PC-3 (cell line): ENCODE measurements at regions not wholly inside any gene's neighbourhood (a gene's known extent, or its start where the extent isn't known, plus 50 kb on each side); places are given as distances from the start of the nearest gene placed in this dataset.

Experiments
- ATAC-seq: fragments of 200-7000 bp; cut with Tn5 transposase; 2 replicates; pipeline ENCODE4 v1.9.1; 2020; ENCODE audit warnings: mild to moderate bottlenecking, moderate library complexity
- BruUV-seq: library from RNA; stranded (reverse); fragments of 400-500 nt; replicated peaks from 2 replicates; lab custom pipeline; 2021; lab: Mats Ljungman, UMichigan
- CTCF ChIA-PET: fragments of 300-600 bp; sonication (Branson Sonifier 250); formaldehyde crosslinking; loops from one replicate; lab custom pipeline; 2022; ENCODE audit warnings: antibody characterized with exemption; lab: Charles Lee
- POLR2A ChIA-PET: fragments of 300-600 bp; sonication (Branson Sonifier 250); formaldehyde crosslinking; loops from one replicate; lab custom pipeline; 2022; ENCODE audit warnings: antibody characterized with exemption; ENCODE audit not compliant: unreplicated experiment; lab: Charles Lee
- DNase-seq: peaks from one replicate; pipeline ENCODE4 v3.0.0-alpha.2; 2015
- H2AFZ ChIP-seq: fragments of 300-600 bp; sonication (generic); 2 replicates; pipeline ENCODE4 v1.6.0; 2016; ENCODE audit warnings: antibody characterized with exemption, low read length
- H3F3A ChIP-seq: fragments of 300-600 bp; sonication (generic); one replicate; pipeline ENCODE4 v1.6.0; 2017; ENCODE audit warnings: antibody characterized with exemption, low read length, control low read depth, mild to moderate bottlenecking; ENCODE audit not compliant: unreplicated experiment
- H3K27ac ChIP-seq: fragments of 300-600 bp; sonication (generic); 2 replicates; pipeline ENCODE4 v1.5.1; 2016; ENCODE audit warnings: mild to moderate bottlenecking, low read length
- H3K27me3 ChIP-seq: fragments of 300-600 bp; sonication (generic); 2 replicates; pipeline ENCODE4 v1.6.1; 2016; ENCODE audit warnings: low read length, mixed read lengths
- H3K36me3 ChIP-seq: fragments of 300-600 bp; sonication (generic); 2 replicates; pipeline ENCODE4 v1.6.1; 2016; ENCODE audit warnings: low read depth, mixed run types, low read length, mixed read lengths
- H3K4me1 ChIP-seq: fragments of 300-600 bp; sonication (generic); 2 replicates; pipeline ENCODE4 v1.5.1; 2016; ENCODE audit warnings: low read length; ENCODE audit not compliant: insufficient read depth
- H3K4me2 ChIP-seq: fragments of 300-600 bp; sonication (generic); 2 replicates; pipeline ENCODE4 v1.6.0; 2016; ENCODE audit warnings: low read length
- H3K4me3 ChIP-seq: fragments of 300-600 bp; sonication (generic); 2 replicates; pipeline ENCODE4 v1.5.1; 2016; ENCODE audit warnings: mild to moderate bottlenecking, low read length, mixed read lengths
- H3K79me2 ChIP-seq: fragments of 300-600 bp; sonication (generic); 2 replicates; pipeline ENCODE4 v1.6.1; 2017; ENCODE audit warnings: low read length, mixed read lengths
- H3K9ac ChIP-seq: fragments of 300-600 bp; sonication (generic); 2 replicates; pipeline ENCODE4 v1.6.0; 2016; ENCODE audit warnings: mild to moderate bottlenecking, low read length
- H3K9me2 ChIP-seq: fragments of 300-600 bp; sonication (generic); replicated peaks from 2 replicates; pipeline ENCODE4 v1.6.1; 2016; ENCODE audit warnings: mixed run types, low read length, mixed read lengths
- H3K9me3 ChIP-seq: fragments of 300-600 bp; sonication (generic); 2 replicates; pipeline ENCODE4 v1.6.1; 2016; ENCODE audit warnings: low read length, mixed read lengths
- H4K20me1 ChIP-seq: fragments of 300-600 bp; sonication (generic); 2 replicates; pipeline ENCODE4 v1.6.1; 2016; ENCODE audit warnings: low read length, mixed read lengths
- EZH2 ChIP-seq: fragments of 300-600 bp; sonication (generic); IDR thresholded peaks from one replicate; pipeline ENCODE4 v1.6.1; 2017; ENCODE audit warnings: antibody characterized with exemption, mild to moderate bottlenecking, low read length; ENCODE audit not compliant: unreplicated experiment
- EZH2phosphoT487 ChIP-seq: fragments of 300-600 bp; sonication (generic); IDR thresholded peaks from 2 replicates; pipeline ENCODE4 v1.6.1; 2018; ENCODE audit warnings: mild to moderate bottlenecking, antibody characterized with exemption, low read length, borderline replicate concordance
- intact Hi-C: fragments of 100-400 bp; cut with micrococcal nuclease; formaldehyde crosslinking; loops from 2 replicates; pipeline ENCODE4 v1.9.0; 2023
- TF ChIP-seq, protein P1 (sequence below): fragments of 300-600 bp; sonication (generic); conservative IDR thresholded peaks from 2 replicates; pipeline ENCODE4 v1.5.1; 2017; ENCODE audit warnings: antibody characterized with exemption, low read depth, mild to moderate bottlenecking, low read length

DNA sequence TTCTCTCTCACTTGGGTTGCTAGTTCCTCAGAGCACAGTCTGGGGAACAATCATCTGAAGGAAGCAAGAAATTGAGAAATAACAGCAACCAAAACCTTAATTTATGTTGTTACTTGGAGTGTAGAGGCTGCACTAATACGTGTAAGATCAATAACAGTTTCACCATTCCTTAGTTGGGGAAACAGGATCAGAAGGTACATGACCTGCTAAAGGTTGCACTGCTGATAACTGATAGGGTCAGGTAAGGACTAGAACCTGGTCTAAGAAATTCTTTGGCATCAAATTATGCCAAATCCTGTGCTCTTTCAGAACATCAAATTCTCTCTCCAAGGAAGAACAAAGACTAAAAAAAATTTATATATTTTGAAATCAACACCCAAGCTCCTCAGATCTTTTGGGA, 278.6 kb upstream of the C9orf72 start:
- no peak for DNase-seq
- Histone ChIP-seq H3K79me2 (no peaks in the 10 kb centered on the region), H3K27me3 (peaks cover 53% of the 10 kb centered on the region), H3K36me3 (no peaks in the 10 kb centered on the region), H3K4me2 (no peak overlapping the region), H4K20me1 (no peaks in the 10 kb centered on the region), H3K27ac (no peak overlapping the region), H3K9me2 (no peaks in the 10 kb centered on the region), H3K4me1 (no peaks in the 10 kb centered on the region), H3K4me3 (no peak overlapping the region), H3K9ac (no peak overlapping the region), H2AFZ (no peak overlapping the region), H3F3A (no peaks in the 10 kb centered on the region), H3K9me3 (no peaks in the 10 kb centered on the region)
- intact Hi-C loops: no loop called here
- TF ChIP-seq, protein P1, sequence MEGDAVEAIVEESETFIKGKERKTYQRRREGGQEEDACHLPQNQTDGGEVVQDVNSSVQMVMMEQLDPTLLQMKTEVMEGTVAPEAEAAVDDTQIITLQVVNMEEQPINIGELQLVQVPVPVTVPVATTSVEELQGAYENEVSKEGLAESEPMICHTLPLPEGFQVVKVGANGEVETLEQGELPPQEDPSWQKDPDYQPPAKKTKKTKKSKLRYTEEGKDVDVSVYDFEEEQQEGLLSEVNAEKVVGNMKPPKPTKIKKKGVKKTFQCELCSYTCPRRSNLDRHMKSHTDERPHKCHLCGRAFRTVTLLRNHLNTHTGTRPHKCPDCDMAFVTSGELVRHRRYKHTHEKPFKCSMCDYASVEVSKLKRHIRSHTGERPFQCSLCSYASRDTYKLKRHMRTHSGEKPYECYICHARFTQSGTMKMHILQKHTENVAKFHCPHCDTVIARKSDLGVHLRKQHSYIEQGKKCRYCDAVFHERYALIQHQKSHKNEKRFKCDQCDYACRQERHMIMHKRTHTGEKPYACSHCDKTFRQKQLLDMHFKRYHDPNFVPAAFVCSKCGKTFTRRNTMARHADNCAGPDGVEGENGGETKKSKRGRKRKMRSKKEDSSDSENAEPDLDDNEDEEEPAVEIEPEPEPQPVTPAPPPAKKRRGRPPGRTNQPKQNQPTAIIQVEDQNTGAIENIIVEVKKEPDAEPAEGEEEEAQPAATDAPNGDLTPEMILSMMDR: no peak
- TF ChIP-seq EZH2phosphoT487 (no peak), EZH2 (no peak)
- no TSS peak for BruUV-seq
- ChIA-PET POLR2A (no interaction called here), CTCF (no interaction called here)
- no peak for ATAC-seq

DNA sequence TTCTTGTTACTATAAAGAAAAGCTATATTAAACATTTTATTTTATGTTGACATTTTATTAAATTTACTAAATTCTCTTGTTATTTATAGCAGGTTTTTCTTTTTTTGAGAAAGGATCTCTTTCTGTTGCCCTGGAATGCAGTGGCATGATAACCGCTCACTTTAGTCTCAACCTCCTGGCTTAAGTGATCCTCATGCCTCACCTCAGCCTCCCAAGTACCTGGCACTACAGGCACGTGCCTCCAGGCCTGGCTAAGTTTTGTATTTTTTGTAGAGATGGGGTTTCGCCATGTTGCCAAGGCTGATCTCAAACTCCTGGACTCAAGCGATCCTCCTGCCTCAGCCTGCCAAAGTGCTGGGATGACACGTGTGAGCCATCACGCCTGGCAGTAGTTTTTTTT, 280.2 kb upstream of the C9orf72 start:
- DNase-seq: no peak
- H3K27me3 ChIP-seq: peaks cover 46% of the 10 kb centered on the region

DNA sequence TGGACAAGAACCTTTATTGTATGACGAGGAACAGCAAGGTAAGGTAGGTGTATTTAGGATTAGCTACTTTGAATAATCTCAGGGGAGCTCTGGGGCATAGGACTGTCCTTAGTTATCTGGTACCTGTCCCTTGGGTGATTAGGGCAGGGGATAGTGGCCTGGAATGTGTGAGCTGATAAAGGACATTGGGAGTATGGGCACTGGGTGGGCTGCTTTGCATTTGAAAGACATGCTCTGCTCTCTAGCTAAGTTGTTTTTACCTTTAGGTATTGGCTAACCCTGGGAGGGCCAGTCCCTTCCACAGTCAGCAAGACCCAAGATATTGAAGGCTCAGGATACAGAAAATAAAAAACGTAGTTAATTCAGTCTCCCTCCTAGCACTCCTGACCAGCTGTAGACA, 282.8 kb upstream of the C9orf72 start:
- no peak overlapping the region for H3K27ac ChIP-seq
- H2AFZ ChIP-seq: no peak overlapping the region
- peaks cover 29% of the 10 kb centered on the region; the same call in 1 of the 2 replicates for H3K27me3 ChIP-seq
- H3K9ac ChIP-seq: no peak overlapping the region
- H3K4me1 ChIP-seq: no peaks in the 10 kb centered on the region
- no peaks in the 10 kb centered on the region for H3K79me2 ChIP-seq
- H3F3A ChIP-seq: no peaks in the 10 kb centered on the region
- H3K4me2 ChIP-seq: no peak overlapping the region
- DNase-seq (no peak), ATAC-seq (no peak)
- no peaks in the 10 kb centered on the region for H3K36me3 ChIP-seq
- H3K9me3 ChIP-seq: no peaks in the 10 kb centered on the region
- CTCF ChIA-PET: no interaction called here
- H4K20me1 ChIP-seq: no peaks in the 10 kb centered on the region
- no peak for TF ChIP-seq EZH2phosphoT487
- TF ChIP-seq EZH2: no peak
- TF ChIP-seq, protein P1: no peak
- BruUV-seq: no TSS peak
- intact Hi-C loops: no loop called here
- H3K9me2 ChIP-seq: no peaks in the 10 kb centered on the region
- H3K4me3 ChIP-seq: no peak overlapping the region
- POLR2A ChIA-PET: no interaction called here

More for the DNA sequence above, 280.2 kb upstream of the C9orf72 start:
- H2AFZ ChIP-seq: no peak overlapping the region
- H3K9me3 ChIP-seq: no peaks in the 10 kb centered on the region
- BruUV-seq: no TSS peak
- H3K27ac ChIP-seq: no peak overlapping the region
- no peaks in the 10 kb centered on the region for H3F3A ChIP-seq
- no peaks in the 10 kb centered on the region for H4K20me1 ChIP-seq
- CTCF ChIA-PET: no interaction called here
- H3K4me2 ChIP-seq: no peak overlapping the region
- no peaks in the 10 kb centered on the region for H3K9me2 ChIP-seq
- intact Hi-C loops: no loop called here
- no peak overlapping the region for H3K9ac ChIP-seq
- no peak for ATAC-seq
- TF ChIP-seq, protein P1: no peak
- no peak for TF ChIP-seq EZH2phosphoT487
- TF ChIP-seq EZH2: no peak
- no peaks in the 10 kb centered on the region for H3K4me1 ChIP-seq
- POLR2A ChIA-PET: no interaction called here
- H3K79me2 ChIP-seq: no peaks in the 10 kb centered on the region
- H3K36me3 ChIP-seq: no peaks in the 10 kb centered on the region
- H3K4me3 ChIP-seq: no peak overlapping the region
